IMR-90 (cell line): ENCODE measurements at regions not wholly inside any gene's neighbourhood (a gene's known extent, or its start where the extent isn't known, plus 50 kb on each side); places are given as distances from the start of the nearest gene placed in this dataset.
"Not testable (repeated sequence)": the region's sequence is repeated elsewhere in the genome, so short reads cannot be mapped to it uniquely, and the experiment has no call there.

Experiments
- BHLHE40 ChIP-seq: fragments of 150-350 bp; IDR thresholded peaks from 2 replicates; pipeline ENCODE4 v1.6.1; 2016; ENCODE audit warnings: mild to moderate bottlenecking, low read depth, low read length
- CEBPB ChIP-seq: IDR thresholded peaks from 2 replicates; pipeline ENCODE4 v1.6.1; 2012; ENCODE audit warnings: low read depth, low read length, improper control_type of control experiment
- ELK1 ChIP-seq: fragments of 150-350 bp; IDR thresholded peaks from 2 replicates; pipeline ENCODE4 v1.6.1; 2016; ENCODE audit warnings: low read depth, mild to moderate bottlenecking, low read length, moderate library complexity, borderline replicate concordance
- FOS ChIP-seq: fragments of 150-350 bp; IDR thresholded peaks from 2 replicates; pipeline ENCODE4 v1.6.1; 2016; ENCODE audit warnings: low read depth, low read length
- MAFK ChIP-seq: IDR thresholded peaks from 2 replicates; pipeline ENCODE4 v1.6.1; 2012; ENCODE audit warnings: low read depth, low read length, improper control_type of control experiment
- MXI1 ChIP-seq: IDR thresholded peaks from 2 replicates; pipeline ENCODE4 v1.6.1; 2012; ENCODE audit warnings: low read depth, mild to moderate bottlenecking, low read length, moderate library complexity, borderline replicate concordance
- POLR2A ChIP-seq: IDR thresholded peaks from 2 replicates; pipeline ENCODE4 v1.6.1; 2012; ENCODE audit warnings: mild to moderate bottlenecking, low read depth, low read length
- RAD21 ChIP-seq: IDR thresholded peaks from 2 replicates; pipeline ENCODE4 v1.6.1; 2012; ENCODE audit warnings: low read length, improper control_type of control experiment
- RFX5 ChIP-seq: IDR thresholded peaks from 2 replicates; pipeline ENCODE4 v1.8.0; 2012; ENCODE audit warnings: low read depth, mild to moderate bottlenecking, low read length, moderate library complexity
- SMC3 ChIP-seq: fragments of 150-350 bp; IDR thresholded peaks from 2 replicates; pipeline ENCODE4 v1.6.1; 2016; ENCODE audit warnings: low read depth, mild to moderate bottlenecking, antibody characterized with exemption, low read length, moderate library complexity
- TF ChIP-seq, protein P1 (sequence below): conservative IDR thresholded peaks from 2 replicates; pipeline ENCODE4 v1.5.1; 2012; ENCODE audit warnings: mild to moderate bottlenecking, low read depth, low read length, improper control_type of control experiment
- TF ChIP-seq, protein P2 (sequence below): fragments of 150-350 bp; IDR thresholded peaks from 2 replicates; pipeline ENCODE4 v1.6.1; 2017; ENCODE audit warnings: mild to moderate bottlenecking, antibody characterized with exemption, low read length, low read depth

- not testable (repeated sequence) for TF ChIP-seq FOS, POLR2A, RAD21, RFX5, ELK1, SMC3, BHLHE40, MXI1, MAFK, CEBPB
- TF ChIP-seq, protein P1, sequence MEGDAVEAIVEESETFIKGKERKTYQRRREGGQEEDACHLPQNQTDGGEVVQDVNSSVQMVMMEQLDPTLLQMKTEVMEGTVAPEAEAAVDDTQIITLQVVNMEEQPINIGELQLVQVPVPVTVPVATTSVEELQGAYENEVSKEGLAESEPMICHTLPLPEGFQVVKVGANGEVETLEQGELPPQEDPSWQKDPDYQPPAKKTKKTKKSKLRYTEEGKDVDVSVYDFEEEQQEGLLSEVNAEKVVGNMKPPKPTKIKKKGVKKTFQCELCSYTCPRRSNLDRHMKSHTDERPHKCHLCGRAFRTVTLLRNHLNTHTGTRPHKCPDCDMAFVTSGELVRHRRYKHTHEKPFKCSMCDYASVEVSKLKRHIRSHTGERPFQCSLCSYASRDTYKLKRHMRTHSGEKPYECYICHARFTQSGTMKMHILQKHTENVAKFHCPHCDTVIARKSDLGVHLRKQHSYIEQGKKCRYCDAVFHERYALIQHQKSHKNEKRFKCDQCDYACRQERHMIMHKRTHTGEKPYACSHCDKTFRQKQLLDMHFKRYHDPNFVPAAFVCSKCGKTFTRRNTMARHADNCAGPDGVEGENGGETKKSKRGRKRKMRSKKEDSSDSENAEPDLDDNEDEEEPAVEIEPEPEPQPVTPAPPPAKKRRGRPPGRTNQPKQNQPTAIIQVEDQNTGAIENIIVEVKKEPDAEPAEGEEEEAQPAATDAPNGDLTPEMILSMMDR: not testable (repeated sequence)
- TF ChIP-seq, protein P2, sequence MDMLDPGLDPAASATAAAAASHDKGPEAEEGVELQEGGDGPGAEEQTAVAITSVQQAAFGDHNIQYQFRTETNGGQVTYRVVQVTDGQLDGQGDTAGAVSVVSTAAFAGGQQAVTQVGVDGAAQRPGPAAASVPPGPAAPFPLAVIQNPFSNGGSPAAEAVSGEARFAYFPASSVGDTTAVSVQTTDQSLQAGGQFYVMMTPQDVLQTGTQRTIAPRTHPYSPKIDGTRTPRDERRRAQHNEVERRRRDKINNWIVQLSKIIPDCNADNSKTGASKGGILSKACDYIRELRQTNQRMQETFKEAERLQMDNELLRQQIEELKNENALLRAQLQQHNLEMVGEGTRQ: not testable (repeated sequence)
These were observed 159.0 kb upstream of the ROPN1B start for GRCh38 chr3:125810010-125810409.
